Cardiac fibroblast (primary cell): ENCODE measurements at regions not wholly inside any gene's neighbourhood (a gene's known extent, or its start where the extent isn't known, plus 50 kb on each side); places are given as distances from the start of the nearest gene placed in this dataset.

Experiments
- DNase-seq, 2 donors: peaks; one replicate each; pipeline versions ENCODE4 v3.0.0 to v3.0.0-alpha.2; 2010; ENCODE audit warnings: low read depth in 2 of 2
- H3K4me3 ChIP-seq, 2 donors: replicated peaks in 1 of 2; 1 replicate in 1 of 2; 2 replicates in 1 of 2; pipeline ENCODE4 v1.5.1; 2011; ENCODE audit warnings: low read depth in 2 of 2, low read length in 2 of 2, mild to moderate bottlenecking in 2 of 2, moderate library complexity in 1 of 2
- CTCF ChIP-seq: IDR thresholded peaks from one replicate; pipeline ENCODE4 v1.5.1; 2011; ENCODE audit warnings: low read depth, mild to moderate bottlenecking, low read length, inconsistent platforms

GRCh38 chr6:48626421-48626820 lies 515.4 kb upstream of the PTCHD4 start:
- TF ChIP-seq CTCF: no peak
- DNase-seq: peak in 1 of 2 donors; percentile 5
- no peak overlapping the region for H3K4me3 ChIP-seq

DNA sequence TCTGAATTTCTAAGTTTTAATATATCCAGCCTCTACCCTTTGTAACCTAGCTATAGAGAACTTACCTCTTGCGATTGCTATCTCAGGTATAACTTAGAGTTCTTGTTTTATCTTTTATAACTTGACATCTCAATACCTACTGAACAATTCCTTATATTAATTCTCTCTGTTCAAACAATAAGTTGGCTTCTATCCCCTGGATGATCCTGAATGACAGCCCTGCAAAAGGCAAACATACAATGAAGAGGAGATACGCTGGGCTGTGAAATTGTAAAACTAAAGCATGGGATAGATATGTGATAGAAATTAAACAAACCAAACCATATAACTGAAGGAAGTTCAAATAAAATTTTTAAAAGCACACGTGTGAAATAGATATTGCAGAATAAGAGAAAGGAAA lies 513.6 kb upstream of the PTCHD4 start:
- TF ChIP-seq CTCF: no peak
- DNase-seq: no peak
- H3K4me3 ChIP-seq: no peak overlapping the region

DNA sequence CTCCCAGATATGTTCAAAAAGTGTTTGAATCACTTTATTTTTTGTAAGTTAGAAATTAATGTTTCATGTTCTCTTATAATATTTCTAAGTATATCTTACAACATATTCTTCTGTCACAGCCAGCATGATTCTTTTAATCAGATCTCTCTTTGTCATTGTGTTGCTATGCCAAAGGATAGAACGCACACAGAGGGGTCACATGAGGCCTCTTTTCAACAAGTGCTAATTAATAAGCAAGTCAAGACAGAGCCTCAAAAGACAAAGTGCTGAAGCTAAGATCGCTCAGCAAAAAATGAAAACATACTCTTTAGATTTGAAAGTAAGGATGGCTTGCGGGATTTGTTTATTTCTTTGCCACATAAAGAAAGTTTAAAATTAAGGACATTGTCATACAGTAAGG lies 508.8 kb upstream of the PTCHD4 start:
- H3K4me3 ChIP-seq: no peak overlapping the region
- DNase-seq: no peak
- no peak for TF ChIP-seq CTCF

DNA sequence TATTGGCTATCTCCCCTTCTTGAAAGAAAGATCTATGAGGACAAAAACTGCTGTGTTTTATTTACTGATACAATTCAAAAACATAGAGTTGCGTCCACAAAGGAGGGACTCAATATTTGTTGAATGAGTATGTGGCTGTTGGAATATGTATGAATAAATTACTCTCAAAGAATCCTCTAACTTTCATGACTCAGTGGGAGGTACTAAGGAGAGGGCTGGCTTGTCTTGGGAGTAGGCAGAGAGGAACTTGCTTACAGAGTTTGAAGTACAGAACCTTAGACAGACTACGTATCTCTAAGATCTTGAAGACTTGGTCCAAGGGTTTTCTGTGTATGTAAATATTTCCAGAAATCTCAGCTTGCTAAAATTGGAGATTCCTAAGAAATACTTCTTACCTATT lies 504.0 kb upstream of the PTCHD4 start:
- TF ChIP-seq CTCF: no peak
- H3K4me3 ChIP-seq: no peak overlapping the region
- peak in 1 of 2 donors; percentile 78 for DNase-seq

- no peak for DNase-seq
- no peak for TF ChIP-seq CTCF
Measured at GRCh38 chr6:48614326-48614725, 503.3 kb upstream of the PTCHD4 start.

GRCh38 chr6:48613231-48613949 lies 502.4 kb upstream of the PTCHD4 start:
- TF ChIP-seq CTCF: no peak
- DNase-seq: peak; percentile 14 to 67
- no peak overlapping the region for H3K4me3 ChIP-seq

More at GRCh38 chr6:48614326-48614725, 503.3 kb upstream of the PTCHD4 start:
- no peak overlapping the region for H3K4me3 ChIP-seq

GRCh38 chr6:48611332-48611731 lies 500.3 kb upstream of the PTCHD4 start:
- TF ChIP-seq CTCF: no peak
- H3K4me3 ChIP-seq: no peak overlapping the region
- peak; percentile 38 to 70 for DNase-seq
